IPS-20b (cell line): ENCODE measurements at regions not wholly inside any gene's neighbourhood (a gene's known extent, or its start where the extent isn't known, plus 50 kb on each side); places are given as distances from the start of the nearest gene placed in this dataset.

ENCODE experiments used
- H3K27ac ChIP-seq: one replicate; pipeline ENCODE4 v1.5.1; 2013; ENCODE audit warnings: low read length
- H3K27me3 ChIP-seq: 2 replicates; pipeline ENCODE4 v1.6.1; 2013; ENCODE audit warnings: mild to moderate bottlenecking, low read length, inconsistent platforms; ENCODE audit not compliant: insufficient read depth
- H3K36me3 ChIP-seq: 2 replicates; pipeline ENCODE4 v1.6.1; 2013; ENCODE audit warnings: low read depth, mild to moderate bottlenecking, inconsistent platforms, low read length, moderate library complexity; ENCODE audit not compliant: insufficient read depth
- H3K4me1 ChIP-seq: 2 replicates; pipeline ENCODE4 v1.6.1; 2013; ENCODE audit warnings: mild to moderate bottlenecking, control low read depth, inconsistent platforms, low read length, moderate library complexity; ENCODE audit not compliant: insufficient read depth
- H3K4me3 ChIP-seq: 2 replicates; pipeline ENCODE4 v1.5.1; 2013; ENCODE audit warnings: mild to moderate bottlenecking, low read length, inconsistent platforms
- H3K9ac ChIP-seq: 2 replicates; pipeline ENCODE4 v1.6.1; 2013; ENCODE audit warnings: low read depth, mild to moderate bottlenecking, inconsistent platforms, low read length, moderate library complexity
- H3K9me3 ChIP-seq: 2 replicates; pipeline ENCODE4 v1.6.1; 2013; ENCODE audit warnings: mild to moderate bottlenecking, low read depth, low read length, inconsistent platforms; ENCODE audit not compliant: insufficient read depth

GRCh38 chr18:43744960-43745745 lies 467.9 kb upstream of the SYT4 start:
- no peak overlapping the region for H3K27ac ChIP-seq

GRCh38 chr18:43751203-43751602 lies 473.9 kb upstream of the SYT4 start:
- H3K9ac ChIP-seq = no peak overlapping the region
- H3K36me3 ChIP-seq = no peaks in the 10 kb centered on the region
- no peak overlapping the region for H3K27ac ChIP-seq
- no peaks in the 10 kb centered on the region for H3K27me3 ChIP-seq
- H3K9me3 ChIP-seq = peaks cover 16% of the 10 kb centered on the region
- H3K4me1 ChIP-seq = no peaks in the 10 kb centered on the region
- H3K4me3 ChIP-seq = no peak overlapping the region

More at GRCh38 chr18:43744960-43745745, 467.9 kb upstream of the SYT4 start:
- H3K27me3 ChIP-seq = no peaks in the 10 kb centered on the region
- peaks cover 12% of the 10 kb centered on the region; the same call in 1 of the 2 replicates for H3K9me3 ChIP-seq
- no peak overlapping the region for H3K9ac ChIP-seq
- 0 out of 2 replicates have a peak, but pooled peaks cover 3% of the 10 kb centered on the region for H3K4me1 ChIP-seq
- H3K4me3 ChIP-seq = no peak overlapping the region
- no peaks in the 10 kb centered on the region for H3K36me3 ChIP-seq

GRCh38 chr18:43751835-43752234 lies 474.5 kb upstream of the SYT4 start:
- H3K9me3 ChIP-seq = peaks cover 16% of the 10 kb centered on the region
- H3K27me3 ChIP-seq = no peaks in the 10 kb centered on the region
- no peak overlapping the region for H3K4me3 ChIP-seq
- no peak overlapping the region for H3K9ac ChIP-seq
- no peaks in the 10 kb centered on the region for H3K36me3 ChIP-seq
- no peaks in the 10 kb centered on the region for H3K4me1 ChIP-seq
- no peak overlapping the region for H3K27ac ChIP-seq

GRCh38 chr18:43757273-43757672 lies 480.0 kb upstream of the SYT4 start:
- H3K27ac ChIP-seq = no peak overlapping the region
- no peak overlapping the region for H3K4me3 ChIP-seq
- H3K4me1 ChIP-seq = peaks cover 30% of the 10 kb centered on the region
- H3K36me3 ChIP-seq = no peaks in the 10 kb centered on the region
- no peak overlapping the region for H3K9ac ChIP-seq
- H3K27me3 ChIP-seq = no peaks in the 10 kb centered on the region; the same call in 1 of the 2 replicates
- peaks cover 2% of the 10 kb centered on the region; the same call in 1 of the 2 replicates for H3K9me3 ChIP-seq

GRCh38 chr18:43758734-43759133 lies 481.4 kb upstream of the SYT4 start:
- Histone ChIP-seq H3K36me3 (no peaks in the 10 kb centered on the region), H3K27me3 (no peaks in the 10 kb centered on the region; the same call in 1 of the 2 replicates), H3K9me3 (0 out of 2 replicates have a peak, but pooled peaks cover 8% of the 10 kb centered on the region), H3K9ac (no peak overlapping the region), H3K4me1 (peaks cover 30% of the 10 kb centered on the region), H3K27ac (no peak overlapping the region), H3K4me3 (no peak overlapping the region)

GRCh38 chr18:43760010-43760409 lies 482.7 kb upstream of the SYT4 start:
- Histone ChIP-seq H3K4me1 (peaks cover 30% of the 10 kb centered on the region), H3K9ac (no peak overlapping the region), H3K9me3 (peaks cover 12% of the 10 kb centered on the region; the same call in 1 of the 2 replicates), H3K27ac (no peak overlapping the region), H3K4me3 (no peak overlapping the region), H3K36me3 (no peaks in the 10 kb centered on the region), H3K27me3 (no peaks in the 10 kb centered on the region; the same call in 1 of the 2 replicates)

- no peak overlapping the region for H3K9ac ChIP-seq
- H3K4me1 ChIP-seq = no peaks in the 10 kb centered on the region
- H3K4me3 ChIP-seq = no peak overlapping the region
- no peaks in the 10 kb centered on the region for H3K27me3 ChIP-seq
- H3K9me3 ChIP-seq = no peaks in the 10 kb centered on the region
- no peak overlapping the region for H3K27ac ChIP-seq
- no peaks in the 10 kb centered on the region for H3K36me3 ChIP-seq
Measured at GRCh38 chr18:43772907-43773306, 495.6 kb upstream of the SYT4 start.

- Histone ChIP-seq H3K27me3 (no peaks in the 10 kb centered on the region), H3K27ac (no peak overlapping the region), H3K9me3 (no peaks in the 10 kb centered on the region), H3K36me3 (no peaks in the 10 kb centered on the region), H3K4me3 (no peak overlapping the region), H3K9ac (no peak overlapping the region), H3K4me1 (no peaks in the 10 kb centered on the region)
Measured at GRCh38 chr18:43774497-43774896, 497.2 kb upstream of the SYT4 start.

GRCh38 chr18:43775591-43775990 lies 498.3 kb upstream of the SYT4 start:
- no peak overlapping the region for H3K9ac ChIP-seq
- H3K9me3 ChIP-seq = no peaks in the 10 kb centered on the region
- no peaks in the 10 kb centered on the region for H3K36me3 ChIP-seq
- no peak overlapping the region for H3K27ac ChIP-seq
- H3K4me3 ChIP-seq = no peak overlapping the region
- no peaks in the 10 kb centered on the region for H3K4me1 ChIP-seq
- no peaks in the 10 kb centered on the region for H3K27me3 ChIP-seq

- Histone ChIP-seq H3K9ac (no peak overlapping the region), H3K4me3 (no peak overlapping the region), H3K27ac (no peak overlapping the region), H3K9me3 (no peaks in the 10 kb centered on the region), H3K27me3 (no peaks in the 10 kb centered on the region), H3K36me3 (no peaks in the 10 kb centered on the region), H3K4me1 (no peaks in the 10 kb centered on the region)
Measured at GRCh38 chr18:43776997-43777396, 499.7 kb upstream of the SYT4 start.

- H3K27ac ChIP-seq = no peak overlapping the region
- no peaks in the 10 kb centered on the region for H3K36me3 ChIP-seq
- no peaks in the 10 kb centered on the region for H3K9me3 ChIP-seq
- no peak overlapping the region for H3K4me3 ChIP-seq
- H3K4me1 ChIP-seq = no peaks in the 10 kb centered on the region
- H3K9ac ChIP-seq = no peak overlapping the region
- H3K27me3 ChIP-seq = no peaks in the 10 kb centered on the region
Measured at GRCh38 chr18:43777636-43778304, 500.5 kb upstream of the SYT4 start.
